Panc1 (cell line): ENCODE measurements at regions not wholly inside any gene's neighbourhood (a gene's known extent, or its start where the extent isn't known, plus 50 kb on each side); places are given as distances from the start of the nearest gene placed in this dataset.

Experiments used
- ATAC-seq: fragments of 200-7000 bp; cut with Tn5 transposase; 2 replicates; pipeline ENCODE4 v1.9.1; 2020; ENCODE audit warnings: mild to moderate bottlenecking, moderate library complexity
- BruUV-seq: library from RNA; stranded (reverse); fragments of 400-500 nt; replicated peaks from 2 replicates; lab custom pipeline; 2021; lab: Mats Ljungman, UMichigan
- CTCF ChIA-PET: fragments of 300-600 bp; sonication (Branson Sonifier 250); formaldehyde crosslinking; loops from one replicate; lab custom pipeline; 2022; ENCODE audit warnings: antibody characterized with exemption; lab: Charles Lee
- POLR2A ChIA-PET: fragments of 300-600 bp; sonication (Branson Sonifier 250); formaldehyde crosslinking; loops from one replicate; lab custom pipeline; 2022; ENCODE audit warnings: antibody characterized with exemption; lab: Charles Lee
- DNase-seq: peaks from one replicate; pipeline ENCODE4 v3.0.0-alpha.2; 2010; ENCODE audit warnings: low read depth, low spot score
- H3K27ac ChIP-seq: 2 replicates; pipeline ENCODE4 v1.5.1; 2011; ENCODE audit warnings: mild to moderate bottlenecking, low read length, inconsistent platforms
- H3K27me3 ChIP-seq: fragments of 200-500 bp; sonication (Bioruptor generic); 2 replicates; pipeline ENCODE4 v1.6.0; 2014; ENCODE audit warnings: low read length, inconsistent platforms; ENCODE audit not compliant: control insufficient read depth, insufficient read depth
- H3K36me3 ChIP-seq: fragments of 200-500 bp; sonication (Bioruptor generic); 2 replicates; pipeline ENCODE4 v1.5.1; 2014; ENCODE audit warnings: inconsistent platforms, mild to moderate bottlenecking, low read length, moderate library complexity; ENCODE audit not compliant: control insufficient read depth, insufficient read depth
- H3K4me1 ChIP-seq: 2 replicates; pipeline ENCODE4 v1.5.1; 2011; ENCODE audit warnings: inconsistent platforms, mild to moderate bottlenecking, low read length, moderate library complexity; ENCODE audit not compliant: control insufficient read depth, insufficient read depth
- H3K4me3 ChIP-seq, 2 experiments: 2 replicates each; pipeline ENCODE4 v1.5.1; 2011 to 2012; ENCODE audit warnings: low read depth in 2 of 2, low read length in 2 of 2, mild to moderate bottlenecking in 2 of 2, inconsistent platforms in 1 of 2, moderate library complexity in 1 of 2
- H3K9me3 ChIP-seq: fragments of 200-500 bp; sonication (Bioruptor generic); 2 replicates; pipeline ENCODE4 v1.5.1; 2014; ENCODE audit warnings: low read depth, mild to moderate bottlenecking, inconsistent platforms, low read length, moderate library complexity; ENCODE audit not compliant: control insufficient read depth, insufficient read depth
- CTCF ChIP-seq: fragments of 450-650 bp; IDR thresholded peaks from 2 replicates; pipeline ENCODE4 v1.5.1; 2017; ENCODE audit warnings: mild to moderate bottlenecking
- POLR2AphosphoS5 ChIP-seq: IDR thresholded peaks from 2 replicates; pipeline ENCODE4 v1.6.1; 2012; ENCODE audit warnings: mild to moderate bottlenecking, low read depth, low read length, moderate library complexity
- REST ChIP-seq, 2 experiments: IDR thresholded peaks; 2 replicates each; pipeline ENCODE4 v1.6.1; 2011 to 2012; ENCODE audit warnings: low read depth in 2 of 2, control low read depth in 1 of 2, low read length in 1 of 2, mild to moderate bottlenecking in 1 of 2, moderate library complexity in 1 of 2; ENCODE audit not compliant: insufficient read depth in 1 of 2
- SIN3A ChIP-seq: IDR thresholded peaks from 2 replicates; pipeline ENCODE4 v1.6.1; 2012; ENCODE audit warnings: low read depth, mild to moderate bottlenecking, low read length, moderate library complexity, borderline replicate concordance; ENCODE audit not compliant: insufficient read depth
- TCF7L2 ChIP-seq: IDR thresholded peaks from 2 replicates; pipeline ENCODE4 v1.6.1; 2011; ENCODE audit warnings: mild to moderate bottlenecking, low read depth, low read length, inconsistent platforms
- in situ Hi-C: cut with HindIII; loops from 2 replicates; pipeline ENCODE4 v1.10.0; 2016; ENCODE audit warnings: low sequenced_read_pairs, low pct_unique_long_range_greater_than_20kb
- intact Hi-C: fragments of 100-400 bp; cut with micrococcal nuclease; formaldehyde crosslinking; loops from one replicate; pipeline ENCODE4 v1.10.0; 2022; ENCODE audit not compliant: unreplicated experiment

- Histone ChIP-seq H3K27ac (no peak overlapping the region), H3K36me3 (no peaks in the 10 kb centered on the region), H3K4me3 (no peak overlapping the region), H3K9me3 (no peaks in the 10 kb centered on the region), H3K27me3 (no peaks in the 10 kb centered on the region; the same call in 1 of the 2 replicates), H3K4me1 (no peaks in the 10 kb centered on the region)
- intact Hi-C loops (no loop called here), in situ Hi-C loops (no loop called here)
- ATAC-seq (no peak), DNase-seq (no peak)
- BruUV-seq = no TSS peak
- POLR2A ChIA-PET = no interaction called here
- CTCF ChIA-PET = interaction anchor here (0.7 kb wide), 1 partner anchor 17 kb away, joined by 3 read pairs; no protein-coding TSS in a partner anchor
- TF ChIP-seq REST (IDR thresholded peaks at IDR 0.05; ENCODE audit: insufficient read depth in 1 of 2, low read depth in 2 of 2, low read length in 1 of 2) = no peak
- no peak for TF ChIP-seq TCF7L2
- no peak for TF ChIP-seq SIN3A
- TF ChIP-seq POLR2AphosphoS5 = no peak
- TF ChIP-seq CTCF = no peak
These were observed 349.6 kb upstream of the MKI67 start for GRCh38 chr10:128475686-128476367.

- intact Hi-C loops = no loop called here
These were observed 350.1 kb upstream of the MKI67 start for GRCh38 chr10:128476368-128476725.

More at GRCh38 chr10:128476368-128476725, 350.1 kb upstream of the MKI67 start:
- no peak overlapping the region for H3K27ac ChIP-seq
- no peaks in the 10 kb centered on the region for H3K9me3 ChIP-seq
- TF ChIP-seq POLR2AphosphoS5 = no peak
- TF ChIP-seq TCF7L2 = no peak
- TF ChIP-seq REST (IDR thresholded peaks at IDR 0.05; ENCODE audit: insufficient read depth in 1 of 2, low read depth in 2 of 2, low read length in 1 of 2) = no peak
- TF ChIP-seq CTCF = no peak
- TF ChIP-seq SIN3A = no peak
- no peak for DNase-seq
- no TSS peak for BruUV-seq
- POLR2A ChIA-PET = no interaction called here
- no peaks in the 10 kb centered on the region for H3K4me1 ChIP-seq
- no peaks in the 10 kb centered on the region for H3K36me3 ChIP-seq
- H3K27me3 ChIP-seq = peaks cover 2% of the 10 kb centered on the region; the same call in 1 of the 2 replicates
- no peak overlapping the region for H3K4me3 ChIP-seq
- CTCF ChIA-PET = no interaction called here
- ATAC-seq = no peak
- in situ Hi-C loops = no loop called here
